Skin epidermis (tissue), 12 donors: ENCODE measurements at regions not wholly inside any gene's neighbourhood (a gene's known extent, or its start where the extent isn't known, plus 50 kb on each side); places are given as distances from the start of the nearest gene placed in this dataset.
"Not testable (repeated sequence)": the region's sequence is repeated elsewhere in the genome, so short reads cannot be mapped to it uniquely, and the experiment has no call there.

Experiments
- H3K27ac ChIP-seq, 21 experiments: fragments of 200-600 bp; sonication (generic) in 11 of 21; one replicate each; pipeline ENCODE4 v1.5.0; 2020; ENCODE audit warnings: mild to moderate bottlenecking in 3 of 21, inconsistent platforms in 2 of 21, moderate library complexity in 2 of 21
- H3K4me3 ChIP-seq, 7 experiments: fragments of 200-600 bp; sonication (generic) in 2 of 7; one replicate each; pipeline ENCODE4 v1.5.0; 2020; ENCODE audit warnings: inconsistent platforms in 2 of 7, mild to moderate bottlenecking in 2 of 7, moderate library complexity in 1 of 7

- H3K4me3 ChIP-seq: no peak overlapping the region
- no peak overlapping the region for H3K27ac ChIP-seq
These were observed 451.9 kb downstream of the TMEM38B start for GRCh38 chr9:106146066-106146840.

GRCh38 chr9:106146886-106147285, 452.5 kb downstream of the TMEM38B start:
- H3K4me3 ChIP-seq: no peak overlapping the region
- H3K27ac ChIP-seq: no peak overlapping the region

- H3K27ac ChIP-seq: no peak overlapping the region
- H3K4me3 ChIP-seq: no peak overlapping the region
These were observed 455.6 kb downstream of the TMEM38B start for GRCh38 chr9:106149956-106150355.

- Histone ChIP-seq H3K4me3 (no peak overlapping the region), H3K27ac (no peak overlapping the region)
These were observed 462.1 kb downstream of the TMEM38B start for GRCh38 chr9:106156465-106156864.

GRCh38 chr9:106172265-106172664, 477.9 kb downstream of the TMEM38B start:
- H3K27ac ChIP-seq: no peak overlapping the region
- no peak overlapping the region for H3K4me3 ChIP-seq

- H3K4me3 ChIP-seq: no peak overlapping the region
These were observed 480.0 kb downstream of the TMEM38B start for GRCh38 chr9:106174346-106174745.

GRCh38 chr9:106177216-106177615, 482.9 kb downstream of the TMEM38B start:
- Histone ChIP-seq H3K27ac (no peak overlapping the region), H3K4me3 (no peak overlapping the region)

More at GRCh38 chr9:106174346-106174745, 480.0 kb downstream of the TMEM38B start:
- no peak overlapping the region for H3K27ac ChIP-seq

- no peak overlapping the region for H3K4me3 ChIP-seq
- H3K27ac ChIP-seq: no peak overlapping the region
These were observed 484.9 kb downstream of the TMEM38B start for GRCh38 chr9:106179191-106179590.

GRCh38 chr9:106203815-106204516, 509.6 kb downstream of the TMEM38B start:
- H3K27ac ChIP-seq, H3K4me3 ChIP-seq: not testable (repeated sequence)

- Histone ChIP-seq H3K4me3 (no peak overlapping the region), H3K27ac (no peak overlapping the region)
These were observed 513.0 kb downstream of the TMEM38B start for GRCh38 chr9:106207298-106207697.

- no peak overlapping the region for H3K27ac ChIP-seq
- H3K4me3 ChIP-seq: no peak overlapping the region
These were observed 524.1 kb downstream of the TMEM38B start for GRCh38 chr9:106218427-106218826.

GRCh38 chr9:106218854-106219253, 524.5 kb downstream of the TMEM38B start:
- no peak overlapping the region for H3K27ac ChIP-seq
- no peak overlapping the region for H3K4me3 ChIP-seq

- Histone ChIP-seq H3K27ac (no peak overlapping the region), H3K4me3 (no peak overlapping the region)
These were observed 526.1 kb downstream of the TMEM38B start for GRCh38 chr9:106220415-106220814.

- no peak overlapping the region for H3K4me3 ChIP-seq
- H3K27ac ChIP-seq: no peak overlapping the region
These were observed 534.5 kb downstream of the TMEM38B start for GRCh38 chr9:106228861-106229260.

- no peak overlapping the region for H3K4me3 ChIP-seq
These were observed 538.8 kb downstream of the TMEM38B start for GRCh38 chr9:106233116-106233515.

GRCh38 chr9:106260908-106261307, 566.6 kb downstream of the TMEM38B start:
- H3K27ac ChIP-seq, H3K4me3 ChIP-seq: not testable (repeated sequence)

More at GRCh38 chr9:106233116-106233515, 538.8 kb downstream of the TMEM38B start:
- no peak overlapping the region for H3K27ac ChIP-seq

- H3K4me3 ChIP-seq: no peak overlapping the region
- no peak overlapping the region for H3K27ac ChIP-seq
These were observed 583.6 kb downstream of the TMEM38B start for GRCh38 chr9:106277966-106278365.

- Histone ChIP-seq H3K4me3 (no peak overlapping the region), H3K27ac (no peak overlapping the region)
These were observed 579.2 kb upstream of the ZNF462 start for GRCh38 chr9:106283769-106284168.

- no peak overlapping the region for H3K27ac ChIP-seq
- no peak overlapping the region for H3K4me3 ChIP-seq
These were observed 578.7 kb upstream of the ZNF462 start for GRCh38 chr9:106284296-106284695.

GRCh38 chr9:106286249-106286648, 576.7 kb upstream of the ZNF462 start:
- no peak overlapping the region for H3K4me3 ChIP-seq
- H3K27ac ChIP-seq: no peak overlapping the region

- Histone ChIP-seq H3K27ac (peak overlapping the region in 11 of 21 experiments; percentile 5 to 64 (median 44)), H3K4me3 (peak overlapping the region in 3 of 7 experiments; percentile 9 to 25 (median 20))
These were observed 575.8 kb upstream of the ZNF462 start for GRCh38 chr9:106287091-106287631.
